ENCODE measurements at regions not wholly inside any gene's neighbourhood (a gene's known extent, or its start where the extent isn't known, plus 50 kb on each side); places are given as distances from the start of the nearest gene placed in this dataset.

DNA sequence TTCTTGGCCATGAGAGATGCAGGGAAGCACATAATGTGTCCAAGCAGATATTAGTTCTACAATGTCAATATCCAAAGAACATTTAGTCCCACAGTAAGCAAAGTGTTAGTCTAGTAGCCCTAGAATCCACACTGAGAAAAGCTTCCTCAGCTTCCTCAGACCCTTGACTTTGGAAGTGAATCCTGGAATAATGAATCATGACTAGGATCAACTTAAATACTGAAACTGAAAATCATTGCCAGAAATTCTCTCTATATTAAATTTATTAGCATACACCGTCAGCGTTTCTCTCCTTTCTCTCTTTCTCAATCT lies 356.9 kb upstream of the ACVR2A start:
- ATAC-seq (ENCODE audit: poor library complexity) (no peak), DNase-seq (no peak)
- intact Hi-C loops (cut with DNase I, micrococcal nuclease), result no loop called here
- no peaks in the 10 kb centered on the region for H3K36me3 ChIP-seq (ENCODE audit: insufficient read depth, low read length)
- H3K4me1 Mint-ChIP-seq (ENCODE audit: low read depth), result peaks cover 25% of the 10 kb centered on the region
- no peak overlapping the region for H3K4me3 Mint-ChIP-seq
- H3K36me3 Mint-ChIP-seq (ENCODE audit: low read depth), result no peaks in the 10 kb centered on the region
- no peaks in the 10 kb centered on the region for H3K9me3 Mint-ChIP-seq
- no peak overlapping the region for H3K27ac Mint-ChIP-seq
- no peak overlapping the region for H3K4me3 ChIP-seq (ENCODE audit: low read length)
- no peaks in the 10 kb centered on the region for H3K9me3 ChIP-seq (ENCODE audit: control insufficient read depth in 1 of 2, insufficient read depth in 1 of 2, low read length in 2 of 2)
- H3K4me1 ChIP-seq (ENCODE audit: insufficient read depth, low read length), result peaks cover 7% of the 10 kb centered on the region
- ChIA-PET CTCF (no interaction called here), POLR2A (no interaction called here)
- H3K27me3 Mint-ChIP-seq, result no peaks in the 10 kb centered on the region
- TF ChIP-seq, protein P1, sequence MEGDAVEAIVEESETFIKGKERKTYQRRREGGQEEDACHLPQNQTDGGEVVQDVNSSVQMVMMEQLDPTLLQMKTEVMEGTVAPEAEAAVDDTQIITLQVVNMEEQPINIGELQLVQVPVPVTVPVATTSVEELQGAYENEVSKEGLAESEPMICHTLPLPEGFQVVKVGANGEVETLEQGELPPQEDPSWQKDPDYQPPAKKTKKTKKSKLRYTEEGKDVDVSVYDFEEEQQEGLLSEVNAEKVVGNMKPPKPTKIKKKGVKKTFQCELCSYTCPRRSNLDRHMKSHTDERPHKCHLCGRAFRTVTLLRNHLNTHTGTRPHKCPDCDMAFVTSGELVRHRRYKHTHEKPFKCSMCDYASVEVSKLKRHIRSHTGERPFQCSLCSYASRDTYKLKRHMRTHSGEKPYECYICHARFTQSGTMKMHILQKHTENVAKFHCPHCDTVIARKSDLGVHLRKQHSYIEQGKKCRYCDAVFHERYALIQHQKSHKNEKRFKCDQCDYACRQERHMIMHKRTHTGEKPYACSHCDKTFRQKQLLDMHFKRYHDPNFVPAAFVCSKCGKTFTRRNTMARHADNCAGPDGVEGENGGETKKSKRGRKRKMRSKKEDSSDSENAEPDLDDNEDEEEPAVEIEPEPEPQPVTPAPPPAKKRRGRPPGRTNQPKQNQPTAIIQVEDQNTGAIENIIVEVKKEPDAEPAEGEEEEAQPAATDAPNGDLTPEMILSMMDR (IDR thresholded peaks at IDR 0.05), result no peak
- H3K27ac ChIP-seq (ENCODE audit: low read depth in 1 of 2, low read length in 2 of 2), result no peak overlapping the region
- no peaks in the 10 kb centered on the region for H3K27me3 ChIP-seq (ENCODE audit: control insufficient read depth in 1 of 2, insufficient read depth in 2 of 2, low read length in 2 of 2)

DNA sequence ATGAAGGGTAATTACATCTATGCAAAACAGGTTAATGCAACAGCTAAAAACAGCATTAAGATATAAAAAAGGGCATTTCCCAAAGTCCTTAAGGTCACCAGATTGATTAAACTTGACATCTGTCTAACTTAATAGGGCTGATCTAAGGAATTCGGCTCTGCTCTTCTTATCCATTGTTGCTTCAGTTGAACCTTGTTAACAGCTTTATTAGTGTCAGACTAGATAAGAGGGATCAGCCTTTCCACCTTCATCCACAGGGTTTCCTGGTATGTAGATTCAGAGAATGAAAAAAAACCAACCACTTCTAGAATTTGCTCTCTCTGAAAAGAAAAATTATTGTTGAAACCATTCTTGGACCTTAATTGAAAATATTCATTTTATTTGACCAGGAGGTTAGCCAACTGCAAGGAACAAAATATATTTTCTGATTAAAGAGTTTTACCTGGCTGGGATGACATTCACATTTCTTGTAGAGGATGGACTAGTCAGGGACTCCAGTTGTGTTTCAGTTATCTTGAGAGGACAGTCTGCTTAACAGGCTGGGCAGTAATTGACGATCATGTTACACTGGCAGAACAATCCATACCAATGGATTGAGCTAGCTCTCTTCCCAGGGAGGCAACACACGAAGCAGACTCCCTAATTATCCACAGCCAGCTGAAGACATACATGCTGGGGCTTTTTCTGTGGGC lies 357.4 kb upstream of the ACVR2A start:
- Mint-ChIP-seq H3K27me3 (no peaks in the 10 kb centered on the region), H3K4me3 (no peak overlapping the region), H3K36me3 (ENCODE audit: low read depth) (no peaks in the 10 kb centered on the region), H3K4me1 (ENCODE audit: low read depth) (peaks cover 25% of the 10 kb centered on the region), H3K27ac (no peak overlapping the region), H3K9me3 (no peaks in the 10 kb centered on the region)
- H3K4me1 ChIP-seq (ENCODE audit: insufficient read depth, low read length), result peaks cover 7% of the 10 kb centered on the region
- H3K27me3 ChIP-seq (ENCODE audit: control insufficient read depth in 1 of 2, insufficient read depth in 2 of 2, low read length in 2 of 2), result no peaks in the 10 kb centered on the region
- intact Hi-C loops (cut with DNase I, micrococcal nuclease), result no loop called here
- POLR2A ChIA-PET, result interaction anchor here (1.0 kb wide), 1 partner anchor 11 kb away, joined by 4 read pairs; no protein-coding TSS in a partner anchor
- no peak overlapping the region for H3K27ac ChIP-seq (ENCODE audit: low read depth in 1 of 2, low read length in 2 of 2)
- TF ChIP-seq, protein P1 (IDR thresholded peaks at IDR 0.05), result no peak
- no peak for ATAC-seq (ENCODE audit: poor library complexity)
- CTCF ChIA-PET, result no interaction called here
- no peak overlapping the region for H3K4me3 ChIP-seq (ENCODE audit: low read length)
- H3K9me3 ChIP-seq (ENCODE audit: control insufficient read depth in 1 of 2, insufficient read depth in 1 of 2, low read length in 2 of 2), result no peaks in the 10 kb centered on the region
- H3K36me3 ChIP-seq (ENCODE audit: insufficient read depth, low read length), result no peaks in the 10 kb centered on the region
- no peak for DNase-seq

DNA sequence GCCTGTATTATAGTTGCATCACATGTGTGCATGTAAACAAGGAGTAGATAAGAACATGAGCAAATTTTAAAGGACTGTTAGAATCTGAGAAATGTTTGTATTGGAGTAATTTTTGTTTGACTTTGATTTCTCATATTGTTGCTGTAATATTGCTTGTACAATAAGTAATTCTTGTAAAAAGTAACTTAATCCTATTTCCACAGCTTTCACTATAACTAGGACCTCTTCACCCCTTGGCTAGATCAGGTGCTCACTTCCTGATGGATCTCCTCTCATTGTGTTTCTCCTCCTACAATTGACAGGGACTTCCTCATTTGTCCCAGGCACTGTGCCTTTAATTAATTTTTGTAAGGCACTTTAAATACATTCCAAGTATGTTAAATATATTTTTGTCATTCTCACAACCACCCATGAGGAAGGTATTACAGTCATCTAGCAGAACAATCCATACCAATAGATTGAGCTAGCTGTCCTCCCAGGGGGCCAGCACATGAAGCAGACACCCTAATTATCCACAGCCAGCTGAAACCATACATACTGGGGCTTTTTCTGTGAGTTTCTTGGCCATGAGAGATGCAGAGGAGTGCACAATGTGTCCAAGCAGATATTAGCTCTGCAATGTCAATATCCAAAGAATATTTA lies 359.5 kb upstream of the ACVR2A start:
- Histone ChIP-seq H3K9me3 (ENCODE audit: control insufficient read depth in 1 of 2, insufficient read depth in 1 of 2, low read length in 2 of 2) (no peaks in the 10 kb centered on the region), H3K4me1 (ENCODE audit: insufficient read depth, low read length) (peaks cover 3% of the 10 kb centered on the region), H3K36me3 (ENCODE audit: insufficient read depth, low read length) (no peaks in the 10 kb centered on the region), H3K27me3 (ENCODE audit: control insufficient read depth in 1 of 2, insufficient read depth in 2 of 2, low read length in 2 of 2) (no peaks in the 10 kb centered on the region), H3K4me3 (ENCODE audit: low read length) (no peak overlapping the region), H3K27ac (ENCODE audit: low read depth in 1 of 2, low read length in 2 of 2) (no peak overlapping the region)
- intact Hi-C loops (cut with DNase I, micrococcal nuclease), result no loop called here
- ChIA-PET POLR2A (no interaction called here), CTCF (no interaction called here)
- TF ChIP-seq, protein P1 (IDR thresholded peaks at IDR 0.05), result no peak
- Mint-ChIP-seq H3K4me1 (ENCODE audit: low read depth) (peaks cover 9% of the 10 kb centered on the region), H3K27me3 (no peaks in the 10 kb centered on the region), H3K27ac (no peak overlapping the region), H3K9me3 (no peaks in the 10 kb centered on the region), H3K4me3 (no peak overlapping the region), H3K36me3 (ENCODE audit: low read depth) (no peaks in the 10 kb centered on the region)
- ATAC-seq (ENCODE audit: poor library complexity) (no peak), DNase-seq (no peak)
